Prostate gland (tissue), 2 donors: ENCODE measurements at regions not wholly inside any gene's neighbourhood (a gene's known extent, or its start where the extent isn't known, plus 50 kb on each side); places are given as distances from the start of the nearest gene placed in this dataset.

ENCODE experiments used
- CTCF ChIP-seq, 4 experiments: fragments of 200-600 bp in 2 of 4; fragments of 450-650 bp in 2 of 4; sonication (generic) in 2 of 4; IDR thresholded peaks; 1 replicate in 3 of 4; 2 replicates in 1 of 4; pipeline ENCODE4 v1.5.1; 2016 to 2019; ENCODE audit warnings: antibody characterized with exemption in 4 of 4, mild to moderate bottlenecking in 2 of 4, moderate library complexity in 2 of 4
- POLR2A ChIP-seq: fragments of 450-650 bp; IDR thresholded peaks from one replicate; pipeline ENCODE4 v1.6.1; 2016; ENCODE audit warnings: antibody characterized with exemption, mild to moderate bottlenecking

GRCh38 chr2:160694221-160694620 is 200.6 kb upstream of the RBMS1 start:
- TF ChIP-seq CTCF (IDR thresholded peaks at IDR 0.05) (no peak), POLR2A (no peak)
